NT2/D1 (cell line): ENCODE measurements at regions not wholly inside any gene's neighbourhood (a gene's known extent, or its start where the extent isn't known, plus 50 kb on each side); places are given as distances from the start of the nearest gene placed in this dataset.

Experiments
- YY1 ChIP-seq: IDR thresholded peaks from 2 replicates; pipeline ENCODE4 v1.6.1; 2011; ENCODE audit not compliant: insufficient read length, insufficient read depth
- ZNF274 ChIP-seq: IDR thresholded peaks from 2 replicates; pipeline ENCODE4 v1.6.1; 2011; ENCODE audit warnings: mild to moderate bottlenecking, low read depth, low read length

DNA sequence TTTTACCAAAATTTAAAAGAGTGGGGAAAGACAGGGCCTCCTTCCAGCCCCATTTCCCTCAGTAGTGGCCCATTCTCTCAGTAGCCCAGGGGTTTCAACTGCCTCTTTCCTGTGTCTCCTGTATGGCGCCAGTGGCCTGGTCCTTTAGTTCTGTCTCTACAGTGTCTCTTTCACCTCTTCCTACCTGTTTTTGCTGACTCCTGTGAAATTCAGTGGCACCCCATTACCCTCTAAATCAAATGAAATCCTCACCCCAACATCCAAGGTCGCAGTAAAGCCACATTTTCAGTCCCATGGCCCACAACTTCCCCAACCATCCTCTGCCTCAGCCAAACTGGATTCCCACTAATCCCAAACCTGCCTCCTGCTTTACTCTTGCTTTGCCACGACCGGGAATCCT lies 200.7 kb downstream of the IPMK start:
- no peak for TF ChIP-seq YY1
- TF ChIP-seq ZNF274: no peak
